ENCODE measurements at regions not wholly inside any gene's neighbourhood (a gene's known extent, or its start where the extent isn't known, plus 50 kb on each side); places are given as distances from the start of the nearest gene placed in this dataset.
A peak's percentile ranks its signal among the peaks of the same experiment; 100 is the strongest.
"Not testable (repeated sequence)": the region's sequence is repeated elsewhere in the genome, so short reads cannot be mapped to it uniquely, and the experiment has no call there.

DNA sequence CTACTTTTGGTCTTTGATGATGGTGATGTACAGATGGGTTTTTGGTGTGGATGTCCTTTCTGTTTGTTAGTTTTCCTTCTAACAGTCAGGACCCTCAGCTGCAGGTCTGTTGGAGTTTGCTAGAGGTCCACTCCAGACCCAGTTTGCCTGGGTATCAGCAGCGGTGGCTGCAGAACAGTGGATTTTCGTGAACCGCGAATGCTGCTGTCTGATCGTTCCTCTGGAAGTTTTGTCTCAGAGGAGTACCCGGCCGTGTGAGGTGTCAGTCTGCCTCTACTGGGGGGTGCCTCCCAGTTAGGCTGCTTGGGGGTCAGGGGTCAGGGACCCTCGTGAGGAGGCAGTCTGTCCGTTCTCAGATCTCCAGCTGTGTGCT lies 56.6 kb upstream of the TNFAIP8 start:
- not testable (repeated sequence) for DNase-seq (ENCODE audit: low read depth, low spot score)

DNA sequence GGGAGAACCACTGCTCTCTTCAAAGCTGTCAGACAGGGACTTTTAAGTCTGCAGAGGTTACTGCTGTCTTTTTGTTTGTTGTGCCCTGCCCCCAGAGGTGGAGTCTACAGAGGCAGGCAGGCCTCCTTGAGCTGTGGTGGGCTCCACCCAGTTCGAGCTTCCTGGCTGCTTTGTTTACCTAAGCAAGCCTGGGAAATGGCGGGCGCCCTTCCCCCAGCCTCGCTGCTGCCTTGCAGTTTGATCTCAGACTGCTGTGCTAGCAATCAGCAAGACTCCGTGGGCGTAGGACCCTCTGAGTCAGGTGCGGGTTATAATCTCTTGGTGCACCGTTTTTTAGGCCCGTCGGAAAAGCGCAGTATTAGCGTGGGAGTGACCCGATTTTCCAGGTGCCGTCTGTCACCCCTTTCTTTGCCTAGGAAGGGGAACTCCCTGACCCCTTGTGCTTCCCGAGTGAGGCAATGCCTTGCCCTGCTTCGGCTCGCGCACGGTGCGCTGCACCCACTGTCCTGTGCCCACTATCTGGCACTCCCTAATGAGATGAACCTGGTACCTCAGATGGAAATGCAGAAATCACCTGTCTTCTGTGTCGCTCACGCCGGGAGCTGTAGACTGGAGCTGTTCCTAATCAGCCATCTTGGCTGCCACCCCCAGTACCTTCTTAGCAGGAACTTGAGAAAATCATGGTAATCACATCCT lies 56.1 kb upstream of the TNFAIP8 start:
- peak; percentile 91 for DNase-seq (ENCODE audit: low read depth, low spot score)

DNA sequence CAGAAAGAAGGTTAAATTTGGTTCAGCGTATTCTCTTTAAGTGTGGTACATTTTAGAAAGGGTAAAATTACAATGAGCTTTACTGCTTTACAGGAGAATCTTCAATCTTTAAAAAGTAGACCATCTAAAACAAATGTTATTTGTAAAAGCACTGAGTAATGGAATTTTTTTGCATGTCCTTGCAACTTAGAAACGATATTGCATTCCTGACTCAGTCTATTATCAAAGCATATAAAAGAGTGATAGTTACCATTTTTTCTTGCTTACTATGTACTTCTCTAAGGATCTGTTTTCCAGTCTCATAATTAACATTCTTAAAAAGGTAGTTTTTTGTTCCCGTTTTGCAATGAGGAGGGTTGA lies 55.5 kb upstream of the TNFAIP8 start:
- DNase-seq (ENCODE audit: low read depth, low spot score): no peak

DNA sequence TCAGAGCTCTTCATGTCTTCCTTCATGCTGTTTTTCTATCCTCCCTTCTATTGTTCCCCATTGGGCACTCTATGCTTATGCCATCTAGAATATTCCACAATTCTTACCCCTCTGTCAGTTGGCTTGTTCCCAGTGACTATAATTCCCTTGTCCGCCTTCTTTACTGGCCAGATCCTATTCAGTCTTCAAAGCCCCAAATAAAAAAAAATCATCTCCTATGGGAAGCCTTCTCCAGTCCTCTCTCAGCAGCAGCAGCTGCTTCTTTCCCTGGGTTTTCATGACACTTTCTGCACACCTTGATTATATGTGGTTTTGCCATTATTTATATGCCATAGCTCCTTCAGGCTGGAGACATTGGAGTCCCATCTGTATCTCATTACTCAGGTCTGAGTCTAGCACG lies 54.6 kb upstream of the TNFAIP8 start:
- DNase-seq (ENCODE audit: low read depth, low spot score): no peak

DNA sequence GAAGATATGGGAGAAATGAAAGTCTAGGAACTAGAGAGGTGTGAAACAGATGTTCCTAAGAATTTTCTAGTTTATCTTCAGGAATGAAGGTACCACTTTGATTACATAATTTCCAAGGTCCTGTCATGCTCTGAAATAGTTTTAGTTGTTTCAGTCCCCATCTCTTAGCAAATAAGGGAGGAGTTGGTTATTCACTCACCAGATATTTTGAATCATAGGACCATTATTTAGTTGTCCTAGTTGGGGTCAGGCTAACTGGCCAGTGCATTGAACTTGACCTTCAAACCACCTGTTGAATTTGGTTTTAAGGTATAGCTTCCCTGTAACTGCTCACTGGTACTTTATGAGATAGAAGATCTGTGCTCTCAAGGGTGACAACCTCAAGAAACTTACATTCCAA lies 53.9 kb upstream of the TNFAIP8 start:
- no peak for DNase-seq (ENCODE audit: low read depth, low spot score)

DNA sequence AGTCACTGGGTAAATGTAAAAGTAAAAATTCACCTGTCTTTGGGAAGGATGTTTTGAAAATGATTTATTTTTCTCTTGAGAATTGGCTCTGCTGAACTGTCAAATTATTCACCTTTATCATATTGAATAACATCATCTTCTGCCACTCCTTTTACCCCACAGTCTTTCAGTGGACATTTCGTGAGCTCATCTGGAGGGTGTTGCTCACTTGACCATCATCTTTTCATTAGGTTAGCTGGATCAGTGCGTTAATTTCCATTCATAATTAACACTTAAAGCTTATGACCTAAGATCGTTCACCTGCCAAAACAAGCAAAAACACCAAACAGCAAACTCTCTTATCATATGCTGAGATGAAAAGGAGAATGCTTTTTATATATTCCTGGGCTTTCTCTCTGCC lies 53.4 kb upstream of the TNFAIP8 start:
- DNase-seq (ENCODE audit: low read depth, low spot score): no peak

DNA sequence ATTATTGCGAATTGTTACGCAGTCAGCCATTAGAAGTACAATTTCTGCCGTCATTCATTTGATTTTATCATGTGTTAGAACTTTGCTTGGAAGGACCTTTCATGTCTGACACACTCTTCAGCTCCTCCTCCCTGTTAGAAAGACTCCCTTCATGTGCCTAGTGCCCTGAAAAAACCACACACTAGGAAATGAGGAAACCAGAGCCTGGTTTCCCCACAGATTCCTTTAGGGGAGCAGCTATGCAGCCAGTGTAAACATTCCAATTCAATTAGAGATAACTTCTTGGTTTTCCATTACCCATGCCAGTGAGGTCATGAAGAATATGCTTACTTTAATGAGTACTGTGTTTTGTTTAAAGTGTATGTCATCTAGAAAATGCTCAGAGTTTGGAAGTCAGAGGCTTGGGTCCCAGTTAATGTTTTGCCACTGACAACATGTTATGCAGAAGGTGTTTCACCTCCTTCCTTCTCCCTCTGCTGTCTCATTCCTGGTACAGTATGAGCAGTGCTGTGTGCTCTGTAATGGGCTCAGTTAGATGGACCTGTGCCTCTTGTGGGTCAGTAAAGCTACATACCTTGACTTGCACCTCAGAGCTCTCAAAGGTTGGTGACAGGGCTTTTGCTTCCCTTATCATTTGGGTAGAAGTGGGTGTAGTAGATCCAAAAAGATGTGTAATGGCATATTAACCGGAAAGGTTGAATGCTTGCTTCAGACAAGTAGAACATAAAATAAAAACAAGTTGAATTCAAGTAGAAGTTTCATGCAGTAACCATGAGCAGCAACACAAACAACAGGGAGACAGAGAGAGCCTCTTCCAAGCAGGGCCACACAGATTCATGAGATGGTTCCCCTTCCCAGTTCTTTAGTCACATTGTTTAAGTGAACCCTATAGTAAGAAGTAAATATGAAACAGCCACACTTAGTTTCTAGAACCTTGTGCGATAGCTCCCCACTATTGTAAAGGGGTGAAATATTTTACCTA lies 52.6 kb upstream of the TNFAIP8 start:
- DNase-seq (ENCODE audit: low read depth, low spot score): no peak

DNA sequence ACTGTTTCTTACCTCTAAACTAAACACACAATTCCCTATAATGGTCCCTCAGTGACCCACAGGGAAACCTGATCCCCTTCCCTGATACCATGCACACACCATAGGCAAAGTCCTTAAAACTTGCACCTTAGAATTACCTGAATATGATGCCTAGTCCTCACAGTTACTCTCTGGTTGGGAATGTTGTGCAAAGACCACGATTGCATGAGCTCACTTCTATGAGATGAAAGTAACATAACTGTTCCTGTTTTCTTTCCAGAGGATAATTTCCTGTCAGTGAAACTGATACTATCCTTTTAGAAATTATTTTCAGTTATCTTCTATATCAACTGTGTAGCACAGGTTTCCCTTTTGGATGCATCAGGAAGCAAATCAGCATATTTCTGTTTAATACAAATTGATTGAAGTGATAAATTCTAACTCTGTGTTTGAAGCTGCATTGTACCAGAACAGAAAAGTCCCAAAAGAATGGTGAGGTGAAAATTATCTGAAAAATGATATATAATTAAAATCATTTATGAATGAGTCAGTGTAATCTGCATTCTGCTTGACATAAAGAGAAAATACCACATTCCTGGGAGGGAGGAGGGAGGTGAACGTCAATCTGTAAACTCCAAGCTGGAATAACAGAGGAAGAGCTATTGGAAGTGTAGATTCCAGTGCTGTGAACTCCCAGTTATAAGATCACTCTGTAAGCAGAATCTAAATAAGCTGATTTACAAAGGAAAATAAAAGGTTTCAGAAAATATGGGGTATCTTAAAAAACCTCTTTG lies 51.2 kb upstream of the TNFAIP8 start:
- no peak for DNase-seq (ENCODE audit: low read depth, low spot score)
